NCI-H524 (cell line): ENCODE measurements at regions not wholly inside any gene's neighbourhood (a gene's known extent, or its start where the extent isn't known, plus 50 kb on each side); places are given as distances from the start of the nearest gene placed in this dataset.

Source experiments
- DNase-seq, 2 experiments: peaks; one replicate each; lab custom pipeline; 2025; lab: John Stamatoyannopoulos, UW

DNA sequence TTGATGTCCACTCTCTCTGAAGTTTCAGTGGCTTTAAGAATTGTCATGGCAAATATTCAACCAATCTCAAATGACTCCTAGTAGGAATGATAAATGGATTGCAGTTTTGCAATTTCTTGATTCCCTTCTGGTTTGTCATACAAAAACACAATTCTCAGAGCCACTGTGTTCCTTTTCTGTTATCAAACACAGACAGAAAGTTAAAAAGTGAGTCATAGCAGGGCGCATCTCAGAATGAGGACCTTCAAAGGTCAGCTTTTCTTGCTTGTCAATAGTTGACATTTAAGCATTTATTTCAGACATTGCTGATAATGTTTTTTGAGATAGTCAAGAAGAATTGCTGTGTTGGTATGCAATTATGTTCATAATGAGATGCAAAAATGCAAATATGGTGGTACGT lies 405.9 kb downstream of the NR2F2 start:
- DNase-seq, result no peak

DNA sequence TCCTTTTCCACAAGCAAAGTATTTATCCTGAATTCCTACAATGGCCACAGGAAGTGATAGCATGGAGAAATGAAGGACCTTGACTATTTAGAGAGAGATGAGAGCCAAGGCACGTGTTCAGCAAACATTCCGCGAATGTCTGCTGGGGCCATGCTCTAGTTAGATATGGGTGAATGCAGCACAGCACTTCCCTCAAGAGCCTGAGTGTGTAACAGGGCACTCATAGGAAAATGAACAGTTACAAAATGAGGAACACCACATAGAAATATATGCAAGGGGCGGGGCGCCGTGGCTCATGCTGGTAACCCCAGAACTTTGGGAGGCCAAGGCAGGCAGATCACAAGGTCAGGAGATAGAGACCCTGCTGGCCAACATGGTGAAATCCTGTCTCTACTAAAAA lies 406.9 kb downstream of the NR2F2 start:
- no peak for DNase-seq

DNA sequence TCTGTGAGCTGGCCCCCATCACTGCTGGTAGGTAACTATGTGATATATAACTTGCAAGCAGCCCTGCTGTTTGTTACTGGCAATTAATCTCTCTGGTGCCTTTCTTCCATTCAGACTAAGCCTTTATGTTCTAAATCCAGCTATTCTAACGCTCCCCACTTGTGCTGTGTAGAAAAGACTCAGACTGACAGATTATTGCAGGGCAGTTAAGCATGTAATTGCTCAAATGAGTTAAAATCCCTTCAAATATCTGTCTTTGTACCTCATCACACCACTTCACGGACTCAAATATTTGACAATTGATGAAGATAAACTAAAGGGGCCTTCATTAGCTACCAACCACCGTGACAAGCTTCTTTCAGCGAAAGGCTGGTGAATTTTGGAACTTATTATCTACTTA lies 416.2 kb downstream of the NR2F2 start:
- DNase-seq, result no peak

DNA sequence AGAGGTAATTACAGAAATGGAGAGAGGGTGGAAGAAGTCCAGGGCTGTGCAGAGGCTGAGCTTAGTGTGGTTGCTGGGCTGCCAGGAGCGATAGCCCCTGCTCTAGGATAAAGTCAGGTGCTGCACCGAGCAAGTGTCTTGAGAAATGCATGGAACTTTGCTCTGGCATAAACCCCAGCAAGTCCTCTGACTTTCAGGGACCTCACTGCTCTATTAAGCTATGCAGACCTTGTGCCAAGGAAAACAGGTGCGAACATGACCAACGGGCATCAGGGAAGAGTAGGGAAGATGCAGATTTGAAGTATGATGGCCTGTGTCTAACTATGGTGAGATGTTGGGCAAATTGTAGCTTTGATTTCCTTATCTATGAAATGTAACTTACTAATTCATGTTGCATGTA lies 416.8 kb downstream of the NR2F2 start:
- DNase-seq, result no peak

DNA sequence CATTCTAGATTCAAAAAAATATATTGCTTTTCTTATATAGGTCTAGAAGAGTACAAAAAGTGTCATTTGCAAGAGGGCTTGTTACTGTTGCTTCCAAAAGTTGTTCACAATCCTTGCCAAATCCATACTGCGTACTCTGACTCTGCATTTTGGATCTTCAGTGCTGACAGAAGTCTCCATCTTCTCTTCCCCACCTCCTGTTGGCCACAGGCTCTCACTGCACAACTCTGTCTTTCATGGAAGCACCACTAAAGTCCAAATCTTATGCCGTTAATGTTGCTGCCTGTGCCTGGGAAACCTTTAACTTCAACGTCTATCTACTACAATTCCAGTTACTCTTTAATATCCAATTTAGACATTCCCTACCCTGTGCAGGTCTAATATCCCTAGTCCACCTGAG lies 419.9 kb downstream of the NR2F2 start:
- no peak for DNase-seq

DNA sequence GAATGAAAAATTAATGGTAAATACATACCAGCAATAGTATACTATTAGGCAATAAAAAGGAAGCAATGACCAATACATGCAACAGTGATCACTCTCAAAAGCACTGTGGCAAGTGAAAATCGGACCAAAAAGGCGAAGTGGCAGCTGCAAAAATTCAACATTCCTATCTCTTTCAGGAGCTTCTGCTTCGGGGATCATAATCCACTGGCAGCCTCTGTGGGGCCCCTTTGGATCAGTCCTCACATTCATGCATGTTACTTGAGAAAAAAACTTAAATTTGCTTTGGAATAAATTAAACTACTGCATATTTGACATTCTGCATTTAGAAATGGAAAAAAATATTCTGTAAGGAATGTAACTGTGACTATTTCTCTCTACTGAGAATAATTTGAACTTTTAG lies 425.6 kb downstream of the NR2F2 start:
- no peak for DNase-seq

DNA sequence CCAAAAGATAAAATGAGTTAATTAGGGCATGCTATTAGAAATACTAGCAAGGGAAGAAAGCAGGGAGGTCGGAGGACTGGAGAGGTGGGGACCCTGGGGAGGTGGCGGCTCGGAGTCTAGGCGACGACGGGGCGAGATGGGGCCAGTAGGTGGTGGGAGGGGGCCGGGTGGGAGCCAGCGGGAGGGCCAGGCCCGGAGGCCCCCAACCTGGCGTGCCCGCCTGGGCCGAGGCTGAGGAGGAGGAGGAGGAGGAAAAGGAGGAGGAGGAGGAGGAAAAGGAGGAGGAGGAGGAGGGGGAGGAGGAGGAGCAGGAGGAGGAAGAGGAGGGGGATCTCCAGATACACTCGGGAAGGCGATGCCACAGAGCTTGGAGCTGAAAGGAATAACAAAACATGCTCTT lies 426.2 kb downstream of the NR2F2 start:
- DNase-seq, result no peak

DNA sequence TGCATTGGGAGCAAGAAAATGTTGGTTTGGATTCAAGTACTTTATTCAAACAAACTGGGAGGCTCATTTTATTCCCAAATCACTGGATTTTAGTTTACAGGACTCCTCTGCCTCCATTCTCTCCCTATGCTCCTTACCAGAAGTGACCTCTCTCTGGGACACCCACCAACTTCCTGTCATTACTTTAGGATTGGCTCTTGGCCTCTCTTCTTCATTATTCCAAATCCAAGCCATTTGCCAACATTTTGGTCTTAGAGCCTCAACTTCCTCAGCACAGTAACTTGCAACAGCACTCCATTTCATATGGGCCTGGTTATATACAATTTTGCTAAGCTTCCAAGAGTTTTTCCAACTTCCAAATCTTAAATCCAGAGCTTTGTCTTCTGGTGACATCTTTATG lies 432.1 kb downstream of the NR2F2 start:
- DNase-seq, result no peak

DNA sequence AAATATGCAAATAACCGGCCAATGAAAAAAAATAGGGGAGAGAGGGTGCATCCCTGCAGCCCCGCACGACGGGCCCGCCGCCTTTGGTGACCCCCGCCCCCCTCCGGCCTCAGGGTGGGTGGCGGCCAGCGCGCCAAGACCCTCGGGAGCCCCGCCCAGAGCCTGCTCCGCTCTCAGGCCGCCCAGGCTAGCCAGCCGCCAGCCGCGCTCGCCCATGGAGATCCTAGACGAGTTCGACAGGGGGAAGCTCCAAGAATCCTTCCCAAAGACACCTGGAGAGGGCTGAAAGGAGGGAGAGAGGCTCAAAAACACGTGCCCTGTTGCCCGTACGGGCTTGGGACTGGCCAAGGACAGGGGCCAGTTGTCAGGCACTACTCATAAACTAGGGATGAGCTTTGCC lies 434.0 kb downstream of the NR2F2 start:
- no peak for DNase-seq

DNA sequence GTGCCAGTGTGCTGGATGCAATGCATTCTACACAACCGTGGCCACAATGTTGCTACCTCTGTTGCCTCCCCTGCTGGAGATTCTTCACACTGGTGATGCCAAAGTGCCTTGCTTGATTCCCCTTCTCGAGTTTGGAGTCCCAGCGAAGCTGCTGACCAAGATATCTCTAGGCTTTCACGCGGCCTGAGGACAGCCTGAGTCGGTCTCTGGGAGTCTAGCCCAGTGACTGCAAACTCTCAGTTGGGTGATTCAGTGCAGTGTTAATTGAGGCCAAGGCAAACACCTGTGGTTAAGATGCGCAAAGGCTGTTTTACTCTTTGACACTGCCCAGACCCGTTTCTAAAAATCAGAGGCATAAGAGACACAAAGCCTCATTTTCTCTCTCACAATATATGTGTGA lies 434.4 kb downstream of the NR2F2 start:
- no peak for DNase-seq

DNA sequence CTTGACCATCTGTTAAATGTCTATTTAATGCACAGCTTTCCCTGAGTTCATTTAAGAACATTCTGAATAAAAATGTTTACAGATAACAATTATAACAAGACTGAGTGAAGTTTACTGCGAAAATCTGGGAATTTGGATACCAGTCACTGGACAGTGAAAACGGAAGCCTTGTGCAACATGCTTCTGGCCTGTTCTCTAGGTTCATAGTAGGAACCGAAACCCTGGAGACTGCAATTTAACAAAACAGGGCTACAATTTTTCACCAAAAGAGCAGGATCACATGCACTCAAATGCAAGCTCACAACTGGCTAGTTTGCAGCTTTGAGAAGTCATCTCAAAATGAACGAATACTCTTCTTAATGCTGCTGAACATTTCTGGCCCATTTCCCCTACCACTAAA lies 435.9 kb downstream of the NR2F2 start:
- no peak for DNase-seq

DNA sequence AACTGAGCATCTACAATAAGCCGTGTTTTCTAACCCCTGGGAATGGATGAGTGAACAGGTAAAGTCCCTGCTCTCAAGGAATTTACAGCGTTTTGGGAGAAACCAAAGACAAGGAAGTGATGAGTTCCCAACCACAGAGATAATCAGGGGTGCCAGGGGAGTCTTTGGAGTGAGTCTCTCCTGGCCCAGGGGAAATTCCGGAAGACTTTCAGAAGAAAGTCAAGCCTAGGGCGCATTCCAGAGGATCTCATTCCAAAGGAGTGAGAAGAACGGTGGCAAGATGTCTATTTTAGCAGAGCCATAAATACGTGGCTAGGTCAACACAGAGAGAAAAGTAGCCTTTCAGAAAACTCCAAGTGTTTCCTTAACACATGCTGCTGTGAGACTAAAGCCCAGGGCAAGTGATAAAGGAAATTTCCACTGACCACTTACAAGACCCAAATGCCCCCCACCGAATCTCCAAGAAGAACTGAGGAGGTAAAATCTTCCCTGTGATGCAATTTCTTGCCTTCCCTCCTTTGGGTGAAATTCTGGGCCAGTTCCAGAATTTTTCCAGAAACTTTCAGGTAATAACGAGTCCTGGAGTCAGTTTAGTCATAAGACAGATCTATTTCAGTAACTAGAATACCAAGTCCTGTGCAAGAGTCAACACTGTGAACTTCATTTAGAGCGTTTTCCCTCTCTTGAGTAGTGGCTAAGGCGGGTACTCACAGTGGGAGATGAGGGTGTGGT lies 437.4 kb downstream of the NR2F2 start:
- DNase-seq, result no peak

DNA sequence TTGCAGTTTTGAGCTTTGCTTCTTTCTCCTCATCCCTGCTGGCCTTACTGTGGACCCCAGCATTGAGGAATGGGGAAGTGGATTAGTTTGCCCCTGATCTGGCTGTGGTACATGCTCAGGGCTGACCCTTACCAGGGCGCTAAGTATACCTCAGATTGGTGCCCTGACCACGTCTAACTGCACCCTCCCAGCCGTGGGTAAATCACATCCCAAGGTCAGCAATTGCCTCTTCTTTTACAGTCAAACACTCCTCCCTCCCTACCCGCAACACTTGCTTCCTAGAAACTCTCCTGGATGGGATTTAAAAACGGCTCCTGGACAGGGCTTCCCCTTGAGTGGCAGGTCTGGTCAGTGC lies 437.9 kb downstream of the NR2F2 start:
- DNase-seq, result no peak

DNA sequence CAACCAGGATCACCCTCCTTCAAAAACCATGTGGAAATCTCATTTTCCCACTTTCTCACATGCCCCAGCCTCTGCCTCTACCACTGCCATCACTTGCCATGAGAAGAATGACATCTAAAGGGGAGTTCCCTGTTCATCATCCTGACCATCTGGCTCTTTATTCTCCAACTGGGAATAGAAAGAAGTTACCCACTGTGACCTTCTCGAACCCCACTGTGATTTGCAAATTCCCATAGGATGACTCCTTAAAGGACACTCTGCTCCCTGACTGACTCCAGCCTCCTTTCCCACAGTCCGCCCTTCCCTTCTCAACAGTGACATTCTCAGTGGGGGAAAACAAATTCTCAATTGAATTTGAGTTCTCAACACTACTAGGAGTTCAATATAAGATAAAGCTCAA lies 440.5 kb downstream of the NR2F2 start:
- no peak for DNase-seq

DNA sequence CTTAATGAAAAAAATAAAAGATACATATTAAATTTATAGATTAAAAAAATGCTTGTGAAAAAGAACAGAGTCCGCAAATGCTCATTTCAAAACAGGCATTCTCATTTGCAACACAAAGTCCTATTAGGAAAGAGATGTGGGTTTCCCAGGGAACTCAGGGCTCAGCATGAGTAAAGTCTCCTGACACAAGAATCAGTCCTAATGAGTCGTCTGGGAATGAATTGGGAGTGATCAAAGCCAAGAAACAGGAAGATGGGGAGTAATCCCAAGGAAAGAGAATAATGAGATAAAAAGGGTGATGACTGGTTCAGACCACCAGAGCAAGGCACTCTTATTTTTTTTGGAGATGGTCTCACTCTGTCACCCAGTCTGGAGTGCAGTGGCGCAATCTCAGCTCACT lies 443.7 kb downstream of the NR2F2 start:
- no peak for DNase-seq

DNA sequence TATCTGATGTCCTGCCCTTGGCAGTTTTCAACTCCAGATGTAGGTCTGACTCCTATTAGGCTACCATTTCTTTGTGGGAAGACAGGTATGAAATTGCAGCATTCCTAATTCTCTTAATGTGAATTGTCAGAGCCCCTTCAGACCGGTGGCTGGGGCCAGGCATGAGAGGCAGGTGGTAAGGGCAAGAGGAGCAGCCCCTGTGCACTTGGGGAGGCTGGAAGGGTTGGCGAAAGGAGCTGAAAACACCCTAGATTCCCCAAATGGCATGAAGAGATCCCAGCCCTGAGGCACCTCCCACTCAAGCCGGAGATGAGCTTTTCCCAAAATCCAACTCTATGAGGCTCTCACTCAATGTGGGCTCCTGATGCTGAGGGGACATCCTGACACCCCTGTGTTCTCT lies 453.2 kb downstream of the NR2F2 start:
- no peak for DNase-seq

DNA sequence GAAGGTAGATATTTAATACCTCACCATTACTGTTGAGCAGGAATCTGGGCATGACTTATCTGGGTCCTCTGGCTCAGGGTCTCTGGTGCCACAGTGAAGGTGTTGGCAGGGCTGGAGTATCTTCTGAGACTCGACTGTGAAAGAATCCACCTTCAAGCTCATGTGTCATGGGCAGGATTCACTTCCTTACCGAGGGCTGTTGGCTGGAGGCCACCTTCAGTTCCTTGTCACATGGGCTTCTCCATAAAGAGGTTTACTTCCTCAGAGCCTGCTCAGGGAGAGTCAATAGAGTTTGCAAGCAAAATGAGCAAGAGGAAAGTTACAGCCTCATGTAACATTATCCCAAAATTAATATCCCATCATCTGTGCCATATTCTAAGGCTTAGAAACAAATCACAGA lies 459.5 kb downstream of the NR2F2 start:
- peak in 1 of 2 experiments; percentile 45 for DNase-seq

DNA sequence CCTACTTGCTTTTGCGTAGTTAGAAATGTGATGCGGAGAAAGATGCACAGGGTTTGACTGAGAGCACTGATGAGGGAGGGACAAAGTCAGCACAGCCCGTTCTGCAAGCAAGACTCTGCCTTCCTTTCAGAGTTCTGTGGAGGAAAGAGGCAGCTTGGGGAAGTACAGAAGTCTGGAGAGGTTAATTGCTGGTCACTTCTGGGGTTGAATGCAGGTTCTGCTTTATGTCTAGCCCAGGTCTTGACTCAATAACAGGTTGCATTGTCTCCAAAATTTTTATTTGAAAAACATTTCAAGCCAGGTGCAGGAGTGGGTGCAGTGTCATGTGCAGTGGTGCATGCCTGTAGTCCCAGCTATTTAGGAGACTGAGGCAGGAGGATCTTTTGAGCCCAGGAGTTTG lies 461.7 kb downstream of the NR2F2 start:
- DNase-seq, result no peak

DNA sequence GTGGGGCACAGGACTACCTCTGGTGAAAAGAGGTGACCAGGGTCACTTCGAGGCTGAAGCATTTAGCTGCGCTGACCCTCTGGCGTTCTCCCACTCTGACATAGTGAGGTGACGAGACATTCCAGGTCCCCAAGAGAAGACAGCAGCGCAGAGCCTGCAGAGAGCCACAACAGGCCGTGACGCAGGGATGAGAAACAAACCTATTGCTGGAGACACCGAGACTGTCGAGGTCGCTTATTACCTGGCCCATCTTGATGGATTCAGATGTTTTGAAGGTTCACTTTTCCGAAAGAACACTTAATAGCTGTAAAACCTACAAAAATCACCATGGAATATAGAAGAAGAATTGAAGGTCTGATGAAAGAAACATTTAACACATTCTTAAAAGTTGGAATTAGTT lies 466.3 kb downstream of the NR2F2 start:
- no peak for DNase-seq

DNA sequence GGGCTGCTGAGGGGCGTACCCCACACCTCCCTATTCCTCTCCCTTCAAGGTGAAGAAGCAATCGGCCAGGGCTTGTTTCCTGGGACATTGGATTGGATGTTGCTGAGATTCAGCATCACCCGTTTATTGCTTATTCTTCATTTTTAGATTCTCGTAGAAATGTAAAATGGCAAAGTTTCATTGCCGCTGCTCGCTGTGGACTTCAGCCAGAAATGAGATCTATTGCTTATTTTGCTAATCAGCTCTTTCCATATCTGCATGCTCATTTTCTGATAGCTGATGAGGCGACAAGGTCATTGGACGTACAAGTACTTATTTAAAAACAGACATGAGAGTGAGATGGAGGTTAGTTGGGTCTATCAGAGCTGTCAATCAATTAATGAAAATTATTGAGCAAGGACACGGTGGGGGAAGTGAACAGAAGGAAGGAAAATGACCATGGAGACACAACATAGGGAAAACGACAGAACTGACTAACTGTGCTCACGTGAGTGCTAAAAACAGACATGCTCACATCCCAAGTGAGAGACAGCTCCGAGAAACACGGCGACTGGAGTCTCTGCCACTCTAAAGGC lies 471.2 kb downstream of the NR2F2 start:
- no peak for DNase-seq

DNA sequence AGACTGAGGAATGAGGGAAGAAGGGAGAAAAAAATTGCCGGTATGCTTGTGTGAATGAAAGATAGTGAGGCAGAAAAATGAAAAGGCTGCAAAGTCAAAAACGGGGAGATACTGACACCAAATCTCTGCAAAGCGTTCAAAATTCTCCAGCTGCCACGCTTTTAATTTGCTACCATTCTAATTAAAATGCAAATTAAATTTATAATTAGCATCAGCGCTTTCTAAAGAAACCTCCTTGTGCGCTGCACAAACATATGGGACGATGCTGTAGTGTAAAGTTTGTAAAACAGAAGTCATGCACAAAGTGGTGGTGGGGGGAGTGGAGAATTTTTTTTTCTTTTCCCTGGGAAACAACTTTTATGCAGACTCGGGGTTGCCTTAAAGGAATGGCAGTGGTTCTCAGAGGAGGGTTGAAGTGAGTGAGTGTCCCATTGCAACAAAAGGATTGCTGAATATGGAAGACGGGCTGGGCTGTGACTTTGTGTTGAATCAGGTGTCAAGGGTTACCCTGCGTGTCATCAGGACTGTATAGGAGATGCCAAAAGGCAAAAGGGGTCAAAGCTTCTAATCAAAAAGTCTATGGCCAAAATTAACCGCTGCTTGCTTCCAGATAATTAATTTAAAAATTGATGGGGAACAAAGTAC lies 472.2 kb downstream of the NR2F2 start:
- no peak for DNase-seq

DNA sequence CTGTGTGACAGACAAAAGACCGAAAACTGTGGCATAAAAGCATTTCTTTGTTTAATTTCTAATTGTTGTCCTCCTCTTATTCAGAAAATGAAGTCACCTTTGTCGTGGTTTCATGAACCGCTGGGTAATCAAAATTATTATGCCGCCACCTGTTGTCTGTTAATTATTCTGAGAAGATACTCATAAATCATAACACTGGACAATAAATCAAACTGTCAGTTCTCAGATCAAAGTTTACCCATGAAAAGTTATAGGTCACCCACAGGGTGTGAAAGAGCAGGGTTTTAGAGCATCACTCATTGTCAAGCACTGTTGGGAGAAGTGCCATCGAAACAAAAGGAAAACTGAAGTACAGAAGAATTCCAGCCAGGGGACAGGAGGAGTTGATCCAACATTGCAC lies 474.3 kb downstream of the NR2F2 start:
- no peak for DNase-seq

DNA sequence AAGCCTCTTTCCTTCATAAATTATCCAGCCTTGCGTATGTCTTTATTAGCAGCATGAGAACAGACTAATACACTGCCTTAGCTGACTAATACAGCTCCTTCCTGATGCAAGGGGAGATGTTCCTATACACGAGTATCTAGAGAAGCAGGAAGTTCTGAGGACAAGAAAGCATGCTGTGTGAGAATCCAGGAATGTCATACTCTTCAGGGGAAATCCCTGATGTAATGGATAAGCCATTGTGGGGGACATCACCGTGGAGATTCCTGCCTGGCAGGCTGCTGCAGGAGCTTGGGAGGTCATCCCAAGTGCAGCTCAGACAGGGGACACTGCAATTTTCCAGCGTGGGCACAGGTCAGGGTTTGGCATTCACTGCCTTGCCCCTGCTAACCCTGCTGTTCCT lies 476.9 kb downstream of the NR2F2 start:
- no peak for DNase-seq

DNA sequence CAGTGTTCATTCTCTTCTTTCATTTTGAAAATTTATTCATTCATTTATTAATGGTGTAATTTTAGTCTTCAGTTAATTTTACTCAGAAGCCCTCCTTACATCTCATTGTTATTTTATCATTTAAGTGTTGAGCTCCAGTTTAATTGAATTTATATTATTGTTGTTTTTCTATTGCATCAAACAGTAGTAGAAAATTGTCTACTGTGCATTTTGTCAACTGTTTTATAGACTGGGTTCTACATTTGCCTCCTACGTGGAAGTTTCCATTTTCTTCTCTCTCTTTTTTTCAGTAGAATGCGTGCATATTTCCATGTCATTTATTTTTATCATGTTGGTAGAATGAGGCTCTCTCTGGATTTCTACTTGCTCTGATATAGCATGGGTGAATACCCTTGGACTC lies 487.4 kb downstream of the NR2F2 start:
- no peak for DNase-seq
